ENCODE measurements at regions not wholly inside any gene's neighbourhood (a gene's known extent, or its start where the extent isn't known, plus 50 kb on each side); places are given as distances from the start of the nearest gene placed in this dataset.

GRCh38 chr12:84730561-84731162, 181.9 kb downstream of the SLC6A15 start:
- TF ChIP-seq CTCF (optimal IDR thresholded peaks at IDR 0.05 in 1 of 3, IDR thresholded peaks at IDR 0.05 in 1 of 3, conservative IDR thresholded peaks at IDR 0.05 in 1 of 3; ENCODE audit: extremely low read depth in 1 of 3, insufficient read depth in 2 of 3, low read length in 3 of 3) = no peak
- no peak for TF ChIP-seq EZH2 (IDR thresholded peaks at IDR 0.05; ENCODE audit: low read length)

All from keratinocyte (primary cell).